Testis (tissue), 2 donors: ENCODE measurements at regions not wholly inside any gene's neighbourhood (a gene's known extent, or its start where the extent isn't known, plus 50 kb on each side); places are given as distances from the start of the nearest gene placed in this dataset.

Source experiments
- CTCF ChIP-seq, 3 experiments: fragments of 450-650 bp in 2 of 3; fragments of 200-600 bp in 1 of 3; sonication (generic) in 1 of 3; IDR thresholded peaks; one replicate each; pipeline ENCODE4 v1.5.1; 2016 to 2019; ENCODE audit warnings: antibody characterized with exemption in 3 of 3, mild to moderate bottlenecking in 2 of 3, moderate library complexity in 1 of 3
- POLR2A ChIP-seq: fragments of 450-650 bp; IDR thresholded peaks from one replicate; pipeline ENCODE4 v1.6.1; 2017; ENCODE audit warnings: antibody characterized with exemption, mild to moderate bottlenecking, moderate library complexity

GRCh38 chr2:8095978-8096377 is 585.9 kb upstream of the ID2 start:
- TF ChIP-seq CTCF (IDR thresholded peaks at IDR 0.05) (no peak), POLR2A (no peak)
